CD8-positive, alpha-beta memory T cell (primary cell): ENCODE measurements at regions not wholly inside any gene's neighbourhood (a gene's known extent, or its start where the extent isn't known, plus 50 kb on each side); places are given as distances from the start of the nearest gene placed in this dataset.

Experiments used
- CTCF ChIA-PET: fragments of 350-600 bp; sonication (Branson Sonifier 250); formaldehyde crosslinking; loops from one replicate; lab custom pipeline; 2021; ENCODE audit warnings: antibody characterized with exemption; lab: Charles Lee
- POLR2A ChIA-PET: fragments of 350-600 bp; sonication (Branson Sonifier 250); formaldehyde crosslinking; loops from one replicate; lab custom pipeline; 2021; ENCODE audit warnings: antibody characterized with exemption; lab: Charles Lee
- DNase-seq, 5 donors: peaks; one replicate each; pipeline versions ENCODE4 v3.0.0 to v3.0.0-alpha.2; 2020 to 2022; ENCODE audit warnings: mixed read lengths in 1 of 5
- H3K27ac ChIP-seq: one replicate; pipeline ENCODE4 v1.7.0; 2013; ENCODE audit warnings: low read depth, mild to moderate bottlenecking, low read length, moderate library complexity
- H3K27me3 ChIP-seq: 2 replicates; pipeline ENCODE4 v1.7.0; 2013; ENCODE audit warnings: low read length, mild to moderate bottlenecking; ENCODE audit not compliant: insufficient read depth, poor library complexity, severe bottlenecking
- H3K36me3 ChIP-seq: 2 replicates; pipeline ENCODE4 v1.7.0; 2013; ENCODE audit warnings: mild to moderate bottlenecking, low read length, moderate library complexity; ENCODE audit not compliant: insufficient read depth
- H3K4me1 ChIP-seq: 2 replicates; pipeline ENCODE4 v1.7.0; 2013; ENCODE audit warnings: mild to moderate bottlenecking, low read length, moderate library complexity; ENCODE audit not compliant: insufficient read depth
- H3K4me3 ChIP-seq: 2 replicates; pipeline ENCODE4 v1.7.0; 2013; ENCODE audit warnings: mild to moderate bottlenecking, low read length
- H3K9me3 ChIP-seq: 2 replicates; pipeline ENCODE4 v1.7.0; 2013; ENCODE audit warnings: mild to moderate bottlenecking, low read length
- H3K27ac Mint-ChIP-seq, 8 donors: one replicate each; pipeline ENCODE4 v1.8.0; 2020 to 2021; ENCODE audit warnings: mixed read lengths in 8 of 8, mild to moderate bottlenecking in 6 of 8, inconsistent platforms in 3 of 8, moderate library complexity in 3 of 8
- H3K27me3 Mint-ChIP-seq, 2 donors: one replicate each; pipeline ENCODE4 v1.8.0; 2020 to 2021; ENCODE audit warnings: mixed read lengths in 2 of 2, mild to moderate bottlenecking in 1 of 2, moderate library complexity in 1 of 2
- H3K36me3 Mint-ChIP-seq, 3 donors: one replicate each; pipeline ENCODE4 v1.8.0; 2020 to 2021; ENCODE audit warnings: mixed read lengths in 3 of 3, inconsistent platforms in 1 of 3, mild to moderate bottlenecking in 1 of 3
- H3K4me1 Mint-ChIP-seq, 3 donors: one replicate each; pipeline ENCODE4 v1.8.0; 2020 to 2021; ENCODE audit warnings: mixed read lengths in 3 of 3, inconsistent platforms in 1 of 3, mild to moderate bottlenecking in 1 of 3
- H3K4me3 Mint-ChIP-seq, 7 donors: one replicate each; pipeline ENCODE4 v1.8.0; 2020 to 2021; ENCODE audit warnings: mixed read lengths in 7 of 7, mild to moderate bottlenecking in 6 of 7, moderate library complexity in 4 of 7, inconsistent platforms in 2 of 7
- H3K9me3 Mint-ChIP-seq, 5 donors: one replicate each; pipeline ENCODE4 v1.8.0; 2020 to 2022; ENCODE audit warnings: mixed read lengths in 5 of 5, mild to moderate bottlenecking in 3 of 5, moderate library complexity in 2 of 5, inconsistent platforms in 1 of 5

- H3K4me1 ChIP-seq: peaks cover 3% of the 10 kb centered on the region
- no peaks in the 10 kb centered on the region for H3K27me3 ChIP-seq
- CTCF ChIA-PET: no interaction called here
- no peak for DNase-seq
- H3K9me3 Mint-ChIP-seq: peaks cover 13 to 48% (median 20%) of the 10 kb centered on the region in 5 donors
- POLR2A ChIA-PET: no interaction called here
- H3K27me3 Mint-ChIP-seq: peaks cover 0 to 4% of the 10 kb centered on the region in 2 donors
- H3K27ac Mint-ChIP-seq: no peak overlapping the region
- no peak overlapping the region for H3K4me3 ChIP-seq
- no peaks in the 10 kb centered on the region for H3K36me3 ChIP-seq
- no peak overlapping the region for H3K27ac ChIP-seq
- no peaks in the 10 kb centered on the region for H3K9me3 ChIP-seq
- H3K36me3 Mint-ChIP-seq: peaks cover 8 to 54% (median 9%) of the 10 kb centered on the region in 3 donors
- H3K4me3 Mint-ChIP-seq: no peak overlapping the region
- H3K4me1 Mint-ChIP-seq: peaks cover 4 to 5% (median 4%) of the 10 kb centered on the region in 3 donors
These were observed 87.4 kb downstream of the ZNF732 start for GRCh38 chr4:217891-218290.

GRCh38 chr4:213971-214370 lies 89.7 kb downstream of the ZNF718 start:
- Histone ChIP-seq H3K9me3 (no peaks in the 10 kb centered on the region), H3K27ac (no peak overlapping the region), H3K4me3 (no peak overlapping the region), H3K36me3 (no peaks in the 10 kb centered on the region), H3K27me3 (no peaks in the 10 kb centered on the region), H3K4me1 (peaks cover 20% of the 10 kb centered on the region)
- Mint-ChIP-seq H3K9me3 (peaks cover 14 to 65% (median 25%) of the 10 kb centered on the region in 5 donors), H3K27me3 (peaks cover 0 to 4% of the 10 kb centered on the region in 2 donors), H3K36me3 (peaks cover 4 to 40% (median 5%) of the 10 kb centered on the region in 3 donors), H3K4me1 (peaks cover 28 to 33% (median 30%) of the 10 kb centered on the region in 3 donors), H3K27ac (no peak overlapping the region), H3K4me3 (peak overlapping the region in 3 of 7 donors; percentile 34 to 45 (median 37))
- DNase-seq: no peak
- POLR2A ChIA-PET: no interaction called here
- CTCF ChIA-PET: no interaction called here
